Neural cell (in vitro differentiated cells): ENCODE measurements at regions not wholly inside any gene's neighbourhood (a gene's known extent, or its start where the extent isn't known, plus 50 kb on each side); places are given as distances from the start of the nearest gene placed in this dataset.

Experiments
- EP300 ChIP-seq: fragments of 450-650 bp; conservative IDR thresholded peaks from 2 replicates; pipeline ENCODE4 v1.6.1; 2014; ENCODE audit warnings: antibody characterized with exemption, mild to moderate bottlenecking, moderate library complexity; ENCODE audit not compliant: poor library complexity, severe bottlenecking
- EZH2 ChIP-seq: fragments of 200-600, 300-800 bp; shearing (Covaris generic), sonication (generic); IDR thresholded peaks from 2 replicates; pipeline ENCODE4 v1.6.1; 2014; ENCODE audit warnings: antibody characterized with exemption, low read length, borderline replicate concordance, mild to moderate bottlenecking; ENCODE audit not compliant: insufficient read depth, poor library complexity, severe bottlenecking
- POLR2AphosphoS5 ChIP-seq: IDR thresholded peaks from 2 replicates; pipeline ENCODE4 v1.6.1; 2012
- RAD21 ChIP-seq: fragments of 450-650 bp; conservative IDR thresholded peaks from 2 replicates; pipeline ENCODE4 v1.6.1; 2014; ENCODE audit warnings: antibody characterized with exemption, mild to moderate bottlenecking, moderate library complexity
- SMC3 ChIP-seq: fragments of 450-650 bp; conservative IDR thresholded peaks from 2 replicates; pipeline ENCODE4 v1.6.1; 2014; ENCODE audit warnings: antibody characterized with exemption, mild to moderate bottlenecking, moderate library complexity; ENCODE audit not compliant: poor library complexity
- TF ChIP-seq, protein P1 (sequence below): fragments of 450-650 bp; IDR thresholded peaks from 2 replicates; pipeline ENCODE4 v1.5.1; 2014; ENCODE audit warnings: antibody characterized with exemption, mild to moderate bottlenecking, moderate library complexity; ENCODE audit not compliant: poor library complexity, severe bottlenecking

DNA sequence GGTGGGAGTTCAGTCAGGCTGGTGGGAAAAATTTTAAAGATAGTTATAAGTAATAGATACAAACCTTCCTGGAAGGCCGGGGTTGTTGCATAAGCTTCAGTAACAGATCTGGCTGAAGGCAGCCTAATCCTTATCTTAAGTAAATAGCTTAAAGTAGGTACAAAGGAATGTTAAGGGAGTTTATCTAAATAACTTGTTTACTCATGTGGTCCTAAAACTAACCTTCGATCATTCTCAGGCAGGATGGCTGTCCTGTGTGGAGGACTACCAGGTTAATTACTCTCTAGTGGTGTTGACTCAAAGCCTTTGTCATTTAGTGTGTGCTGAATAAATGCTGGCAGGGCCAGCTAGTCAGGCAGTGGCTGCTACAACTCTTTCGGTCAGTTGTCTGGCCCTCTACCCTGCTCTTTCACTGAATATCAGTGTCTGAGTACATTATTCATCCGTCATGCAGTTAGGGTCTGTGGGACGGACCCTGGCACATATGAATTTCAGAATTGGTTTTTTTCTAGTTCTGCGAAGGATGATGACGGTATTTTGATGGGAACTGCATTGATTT lies 131.6 kb upstream of the TAB2 start:
- TF ChIP-seq POLR2AphosphoS5, result no peak
- TF ChIP-seq, protein P1, sequence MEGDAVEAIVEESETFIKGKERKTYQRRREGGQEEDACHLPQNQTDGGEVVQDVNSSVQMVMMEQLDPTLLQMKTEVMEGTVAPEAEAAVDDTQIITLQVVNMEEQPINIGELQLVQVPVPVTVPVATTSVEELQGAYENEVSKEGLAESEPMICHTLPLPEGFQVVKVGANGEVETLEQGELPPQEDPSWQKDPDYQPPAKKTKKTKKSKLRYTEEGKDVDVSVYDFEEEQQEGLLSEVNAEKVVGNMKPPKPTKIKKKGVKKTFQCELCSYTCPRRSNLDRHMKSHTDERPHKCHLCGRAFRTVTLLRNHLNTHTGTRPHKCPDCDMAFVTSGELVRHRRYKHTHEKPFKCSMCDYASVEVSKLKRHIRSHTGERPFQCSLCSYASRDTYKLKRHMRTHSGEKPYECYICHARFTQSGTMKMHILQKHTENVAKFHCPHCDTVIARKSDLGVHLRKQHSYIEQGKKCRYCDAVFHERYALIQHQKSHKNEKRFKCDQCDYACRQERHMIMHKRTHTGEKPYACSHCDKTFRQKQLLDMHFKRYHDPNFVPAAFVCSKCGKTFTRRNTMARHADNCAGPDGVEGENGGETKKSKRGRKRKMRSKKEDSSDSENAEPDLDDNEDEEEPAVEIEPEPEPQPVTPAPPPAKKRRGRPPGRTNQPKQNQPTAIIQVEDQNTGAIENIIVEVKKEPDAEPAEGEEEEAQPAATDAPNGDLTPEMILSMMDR, result no peak
- TF ChIP-seq EZH2, result no peak
- TF ChIP-seq SMC3, result no peak
- no peak for TF ChIP-seq EP300
- TF ChIP-seq RAD21, result no peak
